ENCODE measurements at regions not wholly inside any gene's neighbourhood (a gene's known extent, or its start where the extent isn't known, plus 50 kb on each side); places are given as distances from the start of the nearest gene placed in this dataset.

- DNase-seq, result no peak
Observed at GRCh38 chr3:193851941-193852674, 259.1 kb downstream of the OPA1 start.

GRCh38 chr3:193852901-193853300 lies 259.9 kb downstream of the OPA1 start:
- no peak for DNase-seq

- no peak for DNase-seq
Observed at GRCh38 chr3:193853511-193854219, 260.7 kb downstream of the OPA1 start.

GRCh38 chr3:193857996-193858395 lies 265.0 kb downstream of the OPA1 start:
- DNase-seq, result no peak

- DNase-seq, result no peak
Observed at GRCh38 chr3:193859195-193859594, 266.2 kb downstream of the OPA1 start.

GRCh38 chr3:193861012-193861411 lies 268.0 kb downstream of the OPA1 start:
- DNase-seq, result no peak

- no peak for DNase-seq
Observed at GRCh38 chr3:193862843-193863242, 269.8 kb downstream of the OPA1 start.

GRCh38 chr3:193863657-193864357 lies 270.8 kb downstream of the OPA1 start:
- DNase-seq, result no peak

- no peak for DNase-seq
Observed at GRCh38 chr3:193865339-193865738, 270.6 kb upstream of the HES1 start.

- no peak for DNase-seq
Observed at GRCh38 chr3:193865896-193866480, 270.0 kb upstream of the HES1 start.

- no peak for DNase-seq
Observed at GRCh38 chr3:193868590-193868989, 267.4 kb upstream of the HES1 start.

- no peak for DNase-seq
Observed at GRCh38 chr3:193869221-193870201, 266.4 kb upstream of the HES1 start.

- DNase-seq, result no peak
Observed at GRCh38 chr3:193870376-193871219, 265.4 kb upstream of the HES1 start.

GRCh38 chr3:193871220-193871485 lies 264.8 kb upstream of the HES1 start:
- DNase-seq, result no peak

- DNase-seq, result no peak
Observed at GRCh38 chr3:193872265-193872753, 263.6 kb upstream of the HES1 start.

- DNase-seq, result no peak
Observed at GRCh38 chr3:193873426-193874201, 262.3 kb upstream of the HES1 start.

GRCh38 chr3:193874512-193874911 lies 261.4 kb upstream of the HES1 start:
- no peak for DNase-seq

- no peak for DNase-seq
Observed at GRCh38 chr3:193874997-193875593, 260.9 kb upstream of the HES1 start.

GRCh38 chr3:193875601-193876321 lies 260.2 kb upstream of the HES1 start:
- DNase-seq, result no peak

Measured in activated T-cell treated with anti-CD3 and anti-CD28 coated beads for 4 hours (primary cell).